A673 (cell line): ENCODE measurements at regions not wholly inside any gene's neighbourhood (a gene's known extent, or its start where the extent isn't known, plus 50 kb on each side); places are given as distances from the start of the nearest gene placed in this dataset.

Experiments used
- BruUV-seq: library from RNA; stranded (reverse); fragments of 400-500 nt; replicated peaks from 2 replicates; lab custom pipeline; 2021; lab: Mats Ljungman, UMichigan
- CTCF ChIA-PET: fragments of 300-600 bp; sonication (Branson Sonifier 250); formaldehyde crosslinking; loops from one replicate; lab custom pipeline; 2022; ENCODE audit warnings: antibody characterized with exemption; lab: Charles Lee
- POLR2A ChIA-PET: fragments of 300-600 bp; sonication (Branson Sonifier 250); formaldehyde crosslinking; loops from one replicate; lab custom pipeline; 2022; ENCODE audit warnings: antibody characterized with exemption; ENCODE audit not compliant: low non-redundant PET; lab: Charles Lee
- DNase-seq: peaks from one replicate; pipeline ENCODE4 v3.0.0-alpha.2; 2015; ENCODE audit warnings: low spot score
- H3K27ac ChIP-seq: fragments of 200-600 bp; sonication (generic); 2 replicates; pipeline ENCODE4 v1.5.1; 2016; ENCODE audit warnings: mixed run types, low read depth, mild to moderate bottlenecking, mixed read lengths, antibody characterized with exemption, low read length; ENCODE audit not compliant: poor library complexity, severe bottlenecking
- H3K27me3 ChIP-seq: fragments of 200-600 bp; sonication (generic); replicated peaks from 2 replicates; pipeline ENCODE4 v1.6.1; 2017; ENCODE audit warnings: mixed run types, low read depth, mild to moderate bottlenecking, mixed read lengths, antibody characterized with exemption, low read length; ENCODE audit not compliant: insufficient read depth, poor library complexity
- H3K36me3 ChIP-seq: fragments of 200-600 bp; sonication (generic); 2 replicates; pipeline ENCODE4 v1.6.1; 2016; ENCODE audit warnings: mixed run types, mild to moderate bottlenecking, mixed read lengths, antibody characterized with exemption, low read length; ENCODE audit not compliant: insufficient read depth, poor library complexity, severe bottlenecking
- H3K4me1 ChIP-seq: fragments of 200-600 bp; sonication (generic); 2 replicates; pipeline ENCODE4 v1.6.1; 2017; ENCODE audit warnings: mixed run types, mild to moderate bottlenecking, mixed read lengths, antibody characterized with exemption, low read length; ENCODE audit not compliant: insufficient read depth, poor library complexity, severe bottlenecking
- H3K4me3 ChIP-seq: fragments of 200-600 bp; sonication (generic); 2 replicates; pipeline ENCODE4 v1.5.1; 2016; ENCODE audit warnings: low read depth, mixed run types, mild to moderate bottlenecking, mixed read lengths, low read length; ENCODE audit not compliant: poor library complexity, severe bottlenecking
- H3K9me3 ChIP-seq: fragments of 200-600 bp; sonication (generic); 2 replicates; pipeline ENCODE4 v1.6.1; 2016; ENCODE audit warnings: mixed run types, low read depth, mild to moderate bottlenecking, mixed read lengths, antibody characterized with exemption, low read length; ENCODE audit not compliant: poor library complexity, severe bottlenecking
- CTCF ChIP-seq: fragments of 300-800, 200-600 bp; sonication (generic); conservative IDR thresholded peaks from 2 replicates; pipeline ENCODE4 v1.5.1; 2017; ENCODE audit warnings: low read depth, mild to moderate bottlenecking, antibody characterized with exemption, low read length, moderate library complexity, mixed read lengths
- EZH2 ChIP-seq: fragments of 200-600 bp; sonication (generic); IDR thresholded peaks from 2 replicates; pipeline ENCODE4 v1.6.1; 2017; ENCODE audit warnings: borderline replicate concordance, low read depth, mild to moderate bottlenecking, mixed read lengths, antibody characterized with exemption, low read length; ENCODE audit not compliant: poor library complexity, severe bottlenecking
- intact Hi-C: fragments of 100-400 bp; cut with micrococcal nuclease; formaldehyde crosslinking; loops from one replicate; pipeline ENCODE4 v1.10.0; 2022; ENCODE audit not compliant: unreplicated experiment

GRCh38 chr9:2478421-2478820 is 143.2 kb upstream of the VLDLR start:
- CTCF ChIA-PET = no interaction called here
- BruUV-seq = no TSS peak
- H3K27ac ChIP-seq = no peak overlapping the region

GRCh38 chr9:2479056-2479565 is 142.5 kb upstream of the VLDLR start:
- POLR2A ChIA-PET = no interaction called here
- Histone ChIP-seq H3K4me3 (no peak overlapping the region), H3K9me3 (no peaks in the 10 kb centered on the region), H3K27me3 (no peaks in the 10 kb centered on the region), H3K4me1 (no peaks in the 10 kb centered on the region), H3K27ac (no peak overlapping the region), H3K36me3 (no peaks in the 10 kb centered on the region)
- no peak for TF ChIP-seq EZH2
- no peak for TF ChIP-seq CTCF
- intact Hi-C loops = no loop called here
- DNase-seq = no peak
- no TSS peak for BruUV-seq
- CTCF ChIA-PET = no interaction called here

More at GRCh38 chr9:2478421-2478820, 143.2 kb upstream of the VLDLR start:
- POLR2A ChIA-PET = no interaction called here
- no peaks in the 10 kb centered on the region for H3K27me3 ChIP-seq
- no peaks in the 10 kb centered on the region for H3K36me3 ChIP-seq
- no peak for DNase-seq
- H3K9me3 ChIP-seq = no peaks in the 10 kb centered on the region
- intact Hi-C loops = no loop called here
- no peak overlapping the region for H3K4me3 ChIP-seq
- no peaks in the 10 kb centered on the region for H3K4me1 ChIP-seq
- TF ChIP-seq EZH2 (no peak), CTCF (no peak)

GRCh38 chr9:2480255-2480837 is 141.2 kb upstream of the VLDLR start:
- no peak for TF ChIP-seq EZH2
- TF ChIP-seq CTCF = no peak
- CTCF ChIA-PET = no interaction called here
- POLR2A ChIA-PET = no interaction called here

More at GRCh38 chr9:2480255-2480837, 141.2 kb upstream of the VLDLR start:
- H3K27me3 ChIP-seq = no peaks in the 10 kb centered on the region
- H3K9me3 ChIP-seq = no peaks in the 10 kb centered on the region
- no peak overlapping the region for H3K27ac ChIP-seq
- BruUV-seq = no TSS peak
- H3K4me1 ChIP-seq = no peaks in the 10 kb centered on the region
- no peaks in the 10 kb centered on the region for H3K36me3 ChIP-seq
- H3K4me3 ChIP-seq = no peak overlapping the region
- DNase-seq = no peak
- intact Hi-C loops = no loop called here
